H9 (cell line): ENCODE measurements at regions not wholly inside any gene's neighbourhood (a gene's known extent, or its start where the extent isn't known, plus 50 kb on each side); places are given as distances from the start of the nearest gene placed in this dataset.

Experiments used
- DNase-seq: peaks from one replicate; pipeline ENCODE4 v3.0.0-alpha.2; 2017
- H2AFZ ChIP-seq: one replicate; pipeline ENCODE4 v1.6.1; 2013; ENCODE audit warnings: mild to moderate bottlenecking, low read length, control low read depth, moderate library complexity
- H2AK5ac ChIP-seq: 2 replicates; pipeline ENCODE4 v1.6.1; 2013; ENCODE audit warnings: low read length, control low read depth, mixed read lengths; ENCODE audit not compliant: insufficient read length
- H2BK120ac ChIP-seq: one replicate; pipeline ENCODE4 v1.6.1; 2013; ENCODE audit warnings: low read depth, mild to moderate bottlenecking, low read length, control low read depth, inconsistent platforms; ENCODE audit not compliant: poor library complexity, severe bottlenecking
- H2BK12ac ChIP-seq: 2 replicates; pipeline ENCODE4 v1.6.1; 2013; ENCODE audit warnings: low read length, control low read depth, mixed read lengths, low read depth; ENCODE audit not compliant: insufficient read length
- H2BK15ac ChIP-seq: 2 replicates; pipeline ENCODE4 v1.6.1; 2013; ENCODE audit warnings: low read depth, low read length, control low read depth
- H2BK20ac ChIP-seq: one replicate; pipeline ENCODE4 v1.6.1; 2013; ENCODE audit warnings: low read depth, mild to moderate bottlenecking, low read length, control low read depth, inconsistent platforms; ENCODE audit not compliant: poor library complexity, severe bottlenecking
- H2BK5ac ChIP-seq: 2 replicates; pipeline ENCODE4 v1.6.1; 2013; ENCODE audit warnings: low read length, control low read depth, mixed read lengths; ENCODE audit not compliant: insufficient read length
- H3K14ac ChIP-seq: 2 replicates; pipeline ENCODE4 v1.6.1; 2013; ENCODE audit warnings: low read length, control low read depth; ENCODE audit not compliant: insufficient read depth
- H3K18ac ChIP-seq: 2 replicates; pipeline ENCODE4 v1.6.1; 2013; ENCODE audit warnings: low read depth, mild to moderate bottlenecking, mixed read lengths, low read length, control low read depth; ENCODE audit not compliant: insufficient read length
- H3K23ac ChIP-seq: 2 replicates; pipeline ENCODE4 v1.6.1; 2013; ENCODE audit warnings: low read length, control low read depth, mixed read lengths, low read depth; ENCODE audit not compliant: insufficient read length
- H3K23me2 ChIP-seq: 2 replicates; pipeline ENCODE4 v1.6.1; 2013; ENCODE audit warnings: low read depth, mild to moderate bottlenecking, mixed read lengths, low read length, control low read depth; ENCODE audit not compliant: insufficient read length, poor library complexity, severe bottlenecking
- H3K27ac ChIP-seq: 2 replicates; pipeline ENCODE4 v1.5.1; 2013; ENCODE audit warnings: low read length, control low read depth, mixed read lengths, low read depth; ENCODE audit not compliant: insufficient read length
- H3K27me3 ChIP-seq: 2 replicates; pipeline ENCODE4 v1.6.1; 2013; ENCODE audit warnings: low read length, control low read depth, inconsistent platforms; ENCODE audit not compliant: insufficient read depth
- H3K4ac ChIP-seq: 2 replicates; pipeline ENCODE4 v1.6.1; 2013; ENCODE audit warnings: low read depth, mild to moderate bottlenecking, control low read depth, inconsistent platforms, low read length, moderate library complexity
- H3K4me1 ChIP-seq: 2 replicates; pipeline ENCODE4 v1.6.1; 2013; ENCODE audit warnings: low read length, control low read depth, inconsistent platforms; ENCODE audit not compliant: insufficient read depth
- H3K4me2 ChIP-seq: 2 replicates; pipeline ENCODE4 v1.6.1; 2013; ENCODE audit warnings: low read length, control low read depth, mixed read lengths; ENCODE audit not compliant: insufficient read length, insufficient read depth
- H3K56ac ChIP-seq: 2 replicates; pipeline ENCODE4 v1.6.1; 2013; ENCODE audit warnings: low read depth, mild to moderate bottlenecking, mixed read lengths, low read length, control low read depth; ENCODE audit not compliant: insufficient read length
- H3K79me1 ChIP-seq: 2 replicates; pipeline ENCODE4 v1.6.1; 2013; ENCODE audit warnings: low read depth, mild to moderate bottlenecking, moderate library complexity, low read length, control low read depth, inconsistent platforms; ENCODE audit not compliant: insufficient read depth, poor library complexity, severe bottlenecking
- H3K79me2 ChIP-seq: 2 replicates; pipeline ENCODE4 v1.6.1; 2013; ENCODE audit warnings: low read length, control low read depth, inconsistent platforms; ENCODE audit not compliant: insufficient read depth
- H3K9ac ChIP-seq: 2 replicates; pipeline ENCODE4 v1.6.1; 2013; ENCODE audit warnings: low read length, control low read depth, mixed read lengths; ENCODE audit not compliant: insufficient read length; ENCODE audit errors: extremely low read depth
- H3K9me3 ChIP-seq: one replicate; pipeline ENCODE4 v1.6.1; 2013; ENCODE audit warnings: low read depth, low read length, inconsistent platforms; ENCODE audit not compliant: control insufficient read depth
- H3T11ph ChIP-seq: one replicate; pipeline ENCODE4 v1.6.1; 2013; ENCODE audit warnings: mild to moderate bottlenecking, low read length, control low read depth, inconsistent platforms
- H4K20me1 ChIP-seq: one replicate; pipeline ENCODE4 v1.6.1; 2013; ENCODE audit not compliant: control insufficient read depth, insufficient read length, insufficient read depth
- H4K5ac ChIP-seq: 2 replicates; pipeline ENCODE4 v1.6.1; 2013; ENCODE audit warnings: low read depth, mild to moderate bottlenecking, mixed read lengths, low read length, control low read depth; ENCODE audit not compliant: insufficient read length
- H4K8ac ChIP-seq: replicated peaks from 2 replicates; pipeline ENCODE4 v1.6.1; 2013; ENCODE audit warnings: low read length, control low read depth, mixed read lengths, low read depth; ENCODE audit not compliant: insufficient read length
- H4K91ac ChIP-seq: 2 replicates; pipeline ENCODE4 v1.6.1; 2013; ENCODE audit warnings: low read depth, mild to moderate bottlenecking, moderate library complexity, mixed read lengths, low read length, control low read depth; ENCODE audit not compliant: insufficient read length
- H3K27ac Mint-ChIP-seq, 3 experiments: 2 replicates in 2 of 3; 3 replicates in 1 of 3; pipeline ENCODE4 v1.8.0; 2020 to 2021; ENCODE audit warnings: mixed read lengths in 3 of 3, mild to moderate bottlenecking in 1 of 3, moderate library complexity in 1 of 3
- H3K27me3 Mint-ChIP-seq: 2 replicates; pipeline ENCODE4 v1.8.0; 2021; ENCODE audit warnings: low read depth, mild to moderate bottlenecking, moderate library complexity, mixed read lengths
- H3K36me3 Mint-ChIP-seq, 3 experiments: 2 replicates in 2 of 3; 3 replicates in 1 of 3; pipeline ENCODE4 v1.8.0; 2020 to 2021; ENCODE audit warnings: low read depth in 3 of 3, mixed read lengths in 3 of 3; ENCODE audit not compliant: insufficient read depth in 1 of 3
- H3K4me1 Mint-ChIP-seq, 2 experiments: 2 replicates each; pipeline ENCODE4 v1.8.0; 2020; ENCODE audit warnings: mixed read lengths in 2 of 2
- H3K4me3 Mint-ChIP-seq, 2 experiments: 2 replicates in 1 of 2; 3 replicates in 1 of 2; pipeline ENCODE4 v1.8.0; 2020 to 2021; ENCODE audit warnings: mild to moderate bottlenecking in 2 of 2, mixed read lengths in 2 of 2, moderate library complexity in 1 of 2
- H3K9me3 Mint-ChIP-seq, 2 experiments: 2 replicates in 1 of 2; 3 replicates in 1 of 2; pipeline ENCODE4 v1.8.0; 2020; ENCODE audit warnings: mild to moderate bottlenecking in 2 of 2, mixed read lengths in 2 of 2, moderate library complexity in 1 of 2
- WGBS: extraction: QIAGEN DNeasy Blood & Tissue Kit; methylation state at CpG from one replicate; pipeline ENCODE4 v1.1.7; 2013; ENCODE audit warnings: missing lambda C conversion rate, low lambda C conversion rate, mixed read lengths; ENCODE audit not compliant: insufficient read length; ENCODE audit errors: extremely low coverage; 5-methylcytosine and 5-hydroxymethylcytosine counted together
- TF ChIP-seq, protein P1 (sequence below): fragments of 200-600 bp; sonication (generic); conservative IDR thresholded peaks from 3 replicates; pipeline ENCODE4 v1.8.0; 2021; ENCODE audit warnings: antibody characterized with exemption, mild to moderate bottlenecking

DNA sequence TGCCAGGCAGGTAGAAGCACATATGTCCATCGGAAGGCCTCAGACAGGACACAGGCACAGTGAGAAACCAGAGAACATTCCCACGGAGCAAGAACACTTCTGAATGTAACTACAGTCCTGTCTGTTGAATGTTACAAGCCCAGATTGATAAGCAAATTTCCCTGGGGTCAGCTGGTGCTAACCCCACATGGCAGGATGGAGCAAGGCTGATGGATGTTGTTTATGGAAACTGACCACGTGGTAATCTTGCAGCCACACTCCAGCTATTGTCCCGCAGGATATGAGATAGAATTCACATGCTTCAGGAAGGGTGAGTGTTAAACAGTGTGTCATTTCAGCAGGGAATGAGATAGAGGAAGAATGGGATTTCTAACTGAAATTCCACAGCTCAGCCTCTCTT is 138.8 kb upstream of the COPS8 start:
- Histone ChIP-seq H3K56ac (no peak overlapping the region), H2BK120ac (no peak overlapping the region), H4K91ac (no peak overlapping the region), H3K79me1 (no peaks in the 10 kb centered on the region), H3K9ac (no peak overlapping the region), H2BK12ac (no peak overlapping the region), H3K9me3 (no peaks in the 10 kb centered on the region), H3K27me3 (no peaks in the 10 kb centered on the region), H4K8ac (no peak overlapping the region), H3K4ac (no peak overlapping the region), H2AFZ (no peak overlapping the region), H2BK15ac (no peak overlapping the region), H3K23ac (no peak overlapping the region), H4K5ac (no peak overlapping the region), H3K79me2 (no peaks in the 10 kb centered on the region), H3K4me1 (no peaks in the 10 kb centered on the region), H3K18ac (no peak overlapping the region), H3K14ac (no peak overlapping the region), H2AK5ac (no peak overlapping the region), H3K23me2 (no peaks in the 10 kb centered on the region), H3K27ac (no peak overlapping the region), H4K20me1 (no peaks in the 10 kb centered on the region), H3K4me2 (no peak overlapping the region), H2BK20ac (no peak overlapping the region), H3T11ph (no peak overlapping the region), H2BK5ac (no peak overlapping the region)
- TF ChIP-seq, protein P1, sequence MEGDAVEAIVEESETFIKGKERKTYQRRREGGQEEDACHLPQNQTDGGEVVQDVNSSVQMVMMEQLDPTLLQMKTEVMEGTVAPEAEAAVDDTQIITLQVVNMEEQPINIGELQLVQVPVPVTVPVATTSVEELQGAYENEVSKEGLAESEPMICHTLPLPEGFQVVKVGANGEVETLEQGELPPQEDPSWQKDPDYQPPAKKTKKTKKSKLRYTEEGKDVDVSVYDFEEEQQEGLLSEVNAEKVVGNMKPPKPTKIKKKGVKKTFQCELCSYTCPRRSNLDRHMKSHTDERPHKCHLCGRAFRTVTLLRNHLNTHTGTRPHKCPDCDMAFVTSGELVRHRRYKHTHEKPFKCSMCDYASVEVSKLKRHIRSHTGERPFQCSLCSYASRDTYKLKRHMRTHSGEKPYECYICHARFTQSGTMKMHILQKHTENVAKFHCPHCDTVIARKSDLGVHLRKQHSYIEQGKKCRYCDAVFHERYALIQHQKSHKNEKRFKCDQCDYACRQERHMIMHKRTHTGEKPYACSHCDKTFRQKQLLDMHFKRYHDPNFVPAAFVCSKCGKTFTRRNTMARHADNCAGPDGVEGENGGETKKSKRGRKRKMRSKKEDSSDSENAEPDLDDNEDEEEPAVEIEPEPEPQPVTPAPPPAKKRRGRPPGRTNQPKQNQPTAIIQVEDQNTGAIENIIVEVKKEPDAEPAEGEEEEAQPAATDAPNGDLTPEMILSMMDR: no peak
- H3K9me3 Mint-ChIP-seq: peaks cover 9 to 10% of the 10 kb centered on the region in 2 experiments
- WGBS: no CpG with 5 or more reads among the region's 4 CpGs
- H3K36me3 Mint-ChIP-seq: peaks cover 6 to 9% (median 7%) of the 10 kb centered on the region in 3 experiments
- no peak overlapping the region; a peak in 1 of 7 replicates for H3K27ac Mint-ChIP-seq
- no peak overlapping the region for H3K4me3 Mint-ChIP-seq
- H3K4me1 Mint-ChIP-seq: peaks cover 13 to 17% of the 10 kb centered on the region in 2 experiments
- DNase-seq: no peak
- H3K27me3 Mint-ChIP-seq: peaks cover 8% of the 10 kb centered on the region
